GM23338 (cell line): ENCODE measurements at regions not wholly inside any gene's neighbourhood (a gene's known extent, or its start where the extent isn't known, plus 50 kb on each side); places are given as distances from the start of the nearest gene placed in this dataset.

Experiments used
- ATAC-seq: fragments of 200-7000 bp; cut with Tn5 transposase; 3 replicates; pipeline ENCODE4 v1.9.1; 2020
- DNase-seq: peaks from one replicate; pipeline ENCODE4 v3.0.0-alpha.2; 2015; ENCODE audit warnings: low spot score
- H2AFZ ChIP-seq: fragments of 200-600 bp; sonication (generic); 2 replicates; pipeline ENCODE4 v1.8.0; 2016; ENCODE audit warnings: antibody characterized with exemption, mild to moderate bottlenecking, moderate library complexity
- H3F3A ChIP-seq: fragments of 200-600 bp; sonication (generic); replicated peaks from 2 replicates; pipeline ENCODE4 v1.8.0; 2017; ENCODE audit warnings: antibody characterized with exemption, mixed run types, low read depth
- H3K27ac ChIP-seq: fragments of 200-600 bp; sonication (generic); 2 replicates; pipeline ENCODE4 v1.6.1; 2016; ENCODE audit warnings: low read depth
- H3K27me3 ChIP-seq: fragments of 200-600 bp; sonication (generic); 2 replicates; pipeline ENCODE4 v1.8.0; 2016; ENCODE audit warnings: mild to moderate bottlenecking, mixed run types, moderate library complexity; ENCODE audit not compliant: insufficient read depth
- H3K36me3 ChIP-seq: fragments of 200-600 bp; sonication (generic); 2 replicates; pipeline ENCODE4 v1.8.0; 2016; ENCODE audit warnings: mild to moderate bottlenecking; ENCODE audit not compliant: insufficient read depth
- H3K4me1 ChIP-seq: fragments of 200-600 bp; sonication (generic); 2 replicates; pipeline ENCODE4 v1.8.0; 2016; ENCODE audit warnings: mild to moderate bottlenecking, moderate library complexity; ENCODE audit not compliant: insufficient read depth
- H3K4me2 ChIP-seq: fragments of 200-600 bp; sonication (generic); 2 replicates; pipeline ENCODE4 v1.7.1; 2017; ENCODE audit warnings: mixed run types
- H3K4me3 ChIP-seq: fragments of 200-600 bp; sonication (generic); 2 replicates; pipeline ENCODE4 v1.6.1; 2016; ENCODE audit warnings: mixed run types
- H3K79me2 ChIP-seq: fragments of 200-600 bp; sonication (generic); replicated peaks from 2 replicates; pipeline ENCODE4 v1.8.0; 2017; ENCODE audit warnings: mild to moderate bottlenecking; ENCODE audit not compliant: insufficient read depth
- H3K9me2 ChIP-seq: fragments of 200-600 bp; sonication (generic); 2 replicates; pipeline ENCODE4 v1.8.0; 2017; ENCODE audit not compliant: insufficient read depth
- H4K20me1 ChIP-seq: fragments of 200-600 bp; sonication (generic); replicated peaks from 2 replicates; pipeline ENCODE4 v1.8.0; 2017; ENCODE audit warnings: mild to moderate bottlenecking; ENCODE audit not compliant: insufficient read depth
- H3K27ac Mint-ChIP-seq: 2 replicates; pipeline ENCODE4 v1.8.0; 2020; ENCODE audit warnings: inconsistent platforms, mild to moderate bottlenecking, moderate library complexity, mixed read lengths
- H3K27me3 Mint-ChIP-seq: 3 replicates; pipeline ENCODE4 v1.8.0; 2022; ENCODE audit warnings: low read depth, mild to moderate bottlenecking, moderate library complexity, mixed read lengths, inconsistent platforms; ENCODE audit not compliant: insufficient read depth, poor library complexity
- H3K36me3 Mint-ChIP-seq: 3 replicates; pipeline ENCODE4 v1.8.0; 2021; ENCODE audit warnings: low read depth, mild to moderate bottlenecking, inconsistent platforms, moderate library complexity, mixed read lengths
- H3K4me1 Mint-ChIP-seq: 3 replicates; pipeline ENCODE4 v1.8.0; 2020; ENCODE audit warnings: mild to moderate bottlenecking, inconsistent platforms, mixed read lengths
- H3K4me3 Mint-ChIP-seq: 3 replicates; pipeline ENCODE4 v1.8.0; 2021; ENCODE audit warnings: moderate library complexity, mild to moderate bottlenecking, inconsistent platforms, mixed read lengths
- H3K9me3 Mint-ChIP-seq: 3 replicates; pipeline ENCODE4 v1.8.0; 2020; ENCODE audit warnings: moderate library complexity, mild to moderate bottlenecking, inconsistent platforms, mixed read lengths
- CREB1 ChIP-seq: fragments of 250-450 bp; sonication (Bioruptor Pico); IDR thresholded peaks from 2 replicates; pipeline ENCODE4 v1.5.0; 2020; ENCODE audit warnings: low read depth, mild to moderate bottlenecking, moderate library complexity
- EZH2 ChIP-seq: fragments of 200-600 bp; sonication (generic); IDR thresholded peaks from one replicate; pipeline ENCODE4 v1.8.0; 2017; ENCODE audit warnings: antibody characterized with exemption, mild to moderate bottlenecking, low read depth; ENCODE audit not compliant: unreplicated experiment
- EZH2phosphoT487 ChIP-seq: fragments of 200-600 bp; sonication (generic); IDR thresholded peaks from one replicate; pipeline ENCODE4 v1.8.1; 2018; ENCODE audit warnings: antibody characterized with exemption; ENCODE audit not compliant: unreplicated experiment
- JUNB ChIP-seq: IDR thresholded peaks from one replicate; pipeline ENCODE4 v1.6.1; 2016; ENCODE audit warnings: antibody characterized with exemption; ENCODE audit not compliant: unreplicated experiment
- NANOG ChIP-seq: IDR thresholded peaks from 2 replicates; pipeline ENCODE4 v1.6.1; 2016; ENCODE audit warnings: antibody characterized with exemption, borderline replicate concordance
- POLR2AphosphoS5 ChIP-seq: IDR thresholded peaks from 2 replicates; pipeline ENCODE4 v1.6.1; 2016; ENCODE audit warnings: antibody characterized with exemption, low read depth
- STAT1 ChIP-seq: IDR thresholded peaks from one replicate; pipeline ENCODE4 v1.6.1; 2016; ENCODE audit warnings: antibody characterized with exemption; ENCODE audit not compliant: unreplicated experiment
- ZNF114 ChIP-seq: fragments of 250-450 bp; sonication (Bioruptor Pico); IDR thresholded peaks from 2 replicates; pipeline ENCODE4 v1.5.0; 2020; ENCODE audit warnings: mild to moderate bottlenecking, moderate library complexity
- ZNF331 ChIP-seq: fragments of 250-450 bp; sonication (Bioruptor Pico); IDR thresholded peaks from 2 replicates; pipeline ENCODE4 v1.5.0; 2020; ENCODE audit warnings: low read depth, mild to moderate bottlenecking, moderate library complexity
- ZNF462 ChIP-seq: fragments of 250-450 bp; sonication (Bioruptor Pico); IDR thresholded peaks from 2 replicates; pipeline ENCODE4 v1.5.0; 2020; ENCODE audit warnings: mild to moderate bottlenecking, moderate library complexity
- TF ChIP-seq, protein P1 (sequence below): IDR thresholded peaks from one replicate; pipeline ENCODE4 v1.6.1; 2018; ENCODE audit warnings: antibody characterized with exemption; ENCODE audit not compliant: unreplicated experiment
- TF ChIP-seq, protein P2 (sequence below), 2 experiments: fragments of 200-600 bp in 1 of 2; sonication (generic) in 1 of 2; conservative IDR thresholded peaks; 2 replicates each; pipeline versions ENCODE4 v1.5.1 to v1.6.1; 2016 to 2017; ENCODE audit warnings: antibody characterized with exemption in 2 of 2, low read depth in 2 of 2, mild to moderate bottlenecking in 2 of 2, moderate library complexity in 1 of 2
- TF ChIP-seq, protein P3 (sequence below): IDR thresholded peaks from 2 replicates; pipeline ENCODE4 v1.6.1; 2016; ENCODE audit warnings: antibody characterized with exemption

DNA sequence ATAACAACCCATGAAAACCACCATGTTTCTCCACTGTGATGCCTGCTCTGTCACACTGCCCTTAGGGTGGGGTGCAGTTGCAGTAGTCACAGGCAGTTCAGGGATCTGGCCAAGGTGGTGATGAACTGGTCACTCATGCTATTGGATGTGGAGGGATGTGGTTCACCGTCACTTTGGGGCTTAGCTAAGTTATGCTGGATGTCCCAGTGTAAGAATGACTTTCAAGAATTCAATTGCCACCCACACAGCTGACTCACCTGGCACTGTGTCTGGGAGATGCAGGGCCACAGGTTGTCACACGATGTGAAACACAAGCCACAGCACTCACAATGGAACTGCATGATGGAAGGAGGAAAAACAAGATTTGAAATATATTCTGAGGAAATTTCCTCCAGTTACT is 146.1 kb upstream of the CTNNB1 start:
- no peaks in the 10 kb centered on the region for H3K27me3 ChIP-seq
- H3K36me3 Mint-ChIP-seq, result peaks cover 4% of the 10 kb centered on the region; the same call in 1 of the 3 replicates
- H3K27me3 Mint-ChIP-seq, result peaks cover 2% of the 10 kb centered on the region
- DNase-seq (no peak), ATAC-seq (no peak)
- H3K4me2 ChIP-seq, result no peak overlapping the region
- peaks cover 7% of the 10 kb centered on the region; the same call in 1 of the 3 replicates for H3K9me3 Mint-ChIP-seq
- 0 out of 2 replicates have a peak, but pooled peaks cover 9% of the 10 kb centered on the region for H3K9me2 ChIP-seq
- no peak overlapping the region for H3K4me3 ChIP-seq
- H2AFZ ChIP-seq, result no peak overlapping the region
- TF ChIP-seq NANOG, result no peak
- TF ChIP-seq ZNF114 (CRISPR knock-in tag), result no peak
- TF ChIP-seq, protein P1, sequence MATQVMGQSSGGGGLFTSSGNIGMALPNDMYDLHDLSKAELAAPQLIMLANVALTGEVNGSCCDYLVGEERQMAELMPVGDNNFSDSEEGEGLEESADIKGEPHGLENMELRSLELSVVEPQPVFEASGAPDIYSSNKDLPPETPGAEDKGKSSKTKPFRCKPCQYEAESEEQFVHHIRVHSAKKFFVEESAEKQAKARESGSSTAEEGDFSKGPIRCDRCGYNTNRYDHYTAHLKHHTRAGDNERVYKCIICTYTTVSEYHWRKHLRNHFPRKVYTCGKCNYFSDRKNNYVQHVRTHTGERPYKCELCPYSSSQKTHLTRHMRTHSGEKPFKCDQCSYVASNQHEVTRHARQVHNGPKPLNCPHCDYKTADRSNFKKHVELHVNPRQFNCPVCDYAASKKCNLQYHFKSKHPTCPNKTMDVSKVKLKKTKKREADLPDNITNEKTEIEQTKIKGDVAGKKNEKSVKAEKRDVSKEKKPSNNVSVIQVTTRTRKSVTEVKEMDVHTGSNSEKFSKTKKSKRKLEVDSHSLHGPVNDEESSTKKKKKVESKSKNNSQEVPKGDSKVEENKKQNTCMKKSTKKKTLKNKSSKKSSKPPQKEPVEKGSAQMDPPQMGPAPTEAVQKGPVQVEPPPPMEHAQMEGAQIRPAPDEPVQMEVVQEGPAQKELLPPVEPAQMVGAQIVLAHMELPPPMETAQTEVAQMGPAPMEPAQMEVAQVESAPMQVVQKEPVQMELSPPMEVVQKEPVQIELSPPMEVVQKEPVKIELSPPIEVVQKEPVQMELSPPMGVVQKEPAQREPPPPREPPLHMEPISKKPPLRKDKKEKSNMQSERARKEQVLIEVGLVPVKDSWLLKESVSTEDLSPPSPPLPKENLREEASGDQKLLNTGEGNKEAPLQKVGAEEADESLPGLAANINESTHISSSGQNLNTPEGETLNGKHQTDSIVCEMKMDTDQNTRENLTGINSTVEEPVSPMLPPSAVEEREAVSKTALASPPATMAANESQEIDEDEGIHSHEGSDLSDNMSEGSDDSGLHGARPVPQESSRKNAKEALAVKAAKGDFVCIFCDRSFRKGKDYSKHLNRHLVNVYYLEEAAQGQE, result no peak
- no peak for TF ChIP-seq STAT1
- no peak for TF ChIP-seq EZH2phosphoT487
- TF ChIP-seq, protein P2, sequence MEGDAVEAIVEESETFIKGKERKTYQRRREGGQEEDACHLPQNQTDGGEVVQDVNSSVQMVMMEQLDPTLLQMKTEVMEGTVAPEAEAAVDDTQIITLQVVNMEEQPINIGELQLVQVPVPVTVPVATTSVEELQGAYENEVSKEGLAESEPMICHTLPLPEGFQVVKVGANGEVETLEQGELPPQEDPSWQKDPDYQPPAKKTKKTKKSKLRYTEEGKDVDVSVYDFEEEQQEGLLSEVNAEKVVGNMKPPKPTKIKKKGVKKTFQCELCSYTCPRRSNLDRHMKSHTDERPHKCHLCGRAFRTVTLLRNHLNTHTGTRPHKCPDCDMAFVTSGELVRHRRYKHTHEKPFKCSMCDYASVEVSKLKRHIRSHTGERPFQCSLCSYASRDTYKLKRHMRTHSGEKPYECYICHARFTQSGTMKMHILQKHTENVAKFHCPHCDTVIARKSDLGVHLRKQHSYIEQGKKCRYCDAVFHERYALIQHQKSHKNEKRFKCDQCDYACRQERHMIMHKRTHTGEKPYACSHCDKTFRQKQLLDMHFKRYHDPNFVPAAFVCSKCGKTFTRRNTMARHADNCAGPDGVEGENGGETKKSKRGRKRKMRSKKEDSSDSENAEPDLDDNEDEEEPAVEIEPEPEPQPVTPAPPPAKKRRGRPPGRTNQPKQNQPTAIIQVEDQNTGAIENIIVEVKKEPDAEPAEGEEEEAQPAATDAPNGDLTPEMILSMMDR (conservative IDR thresholded peaks at IDR 0.05; ENCODE audit: low read depth in 2 of 2), result no peak
- TF ChIP-seq CREB1, result no peak
- TF ChIP-seq ZNF331 (CRISPR knock-in tag), result no peak
- TF ChIP-seq ZNF462 (CRISPR knock-in tag), result no peak
- no peak for TF ChIP-seq JUNB
- no peak for TF ChIP-seq POLR2AphosphoS5
- TF ChIP-seq, protein P3, sequence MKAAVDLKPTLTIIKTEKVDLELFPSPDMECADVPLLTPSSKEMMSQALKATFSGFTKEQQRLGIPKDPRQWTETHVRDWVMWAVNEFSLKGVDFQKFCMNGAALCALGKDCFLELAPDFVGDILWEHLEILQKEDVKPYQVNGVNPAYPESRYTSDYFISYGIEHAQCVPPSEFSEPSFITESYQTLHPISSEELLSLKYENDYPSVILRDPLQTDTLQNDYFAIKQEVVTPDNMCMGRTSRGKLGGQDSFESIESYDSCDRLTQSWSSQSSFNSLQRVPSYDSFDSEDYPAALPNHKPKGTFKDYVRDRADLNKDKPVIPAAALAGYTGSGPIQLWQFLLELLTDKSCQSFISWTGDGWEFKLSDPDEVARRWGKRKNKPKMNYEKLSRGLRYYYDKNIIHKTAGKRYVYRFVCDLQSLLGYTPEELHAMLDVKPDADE, result no peak
- TF ChIP-seq EZH2, result no peak
- H3K79me2 ChIP-seq, result no peaks in the 10 kb centered on the region
- no peak overlapping the region for H3K27ac ChIP-seq
- H3K4me1 Mint-ChIP-seq, result no peaks in the 10 kb centered on the region; the same call in 2 of the 3 replicates
- no peaks in the 10 kb centered on the region for H4K20me1 ChIP-seq
- H3K36me3 ChIP-seq, result no peaks in the 10 kb centered on the region; the same call in 1 of the 2 replicates
- no peaks in the 10 kb centered on the region for H3F3A ChIP-seq
- H3K4me3 Mint-ChIP-seq, result no peak overlapping the region
- H3K4me1 ChIP-seq, result no peaks in the 10 kb centered on the region
- H3K27ac Mint-ChIP-seq, result no peak overlapping the region
